8988T (cell line): ENCODE measurements at regions not wholly inside any gene's neighbourhood (a gene's known extent, or its start where the extent isn't known, plus 50 kb on each side); places are given as distances from the start of the nearest gene placed in this dataset.
"Not testable (repeated sequence)": the region's sequence is repeated elsewhere in the genome, so short reads cannot be mapped to it uniquely, and the experiment has no call there.

ENCODE experiments used
- DNase-seq: peaks from one replicate; pipeline ENCODE4 v3.0.0; 2011

GRCh38 chr9:75812141-75812540, 78.3 kb upstream of the PCSK5 start:
- DNase-seq, result no peak

GRCh38 chr9:75814667-75815066, 75.8 kb upstream of the PCSK5 start:
- no peak for DNase-seq

- DNase-seq, result not testable (repeated sequence)
Measured at GRCh38 chr9:75820471-75821115, 69.9 kb upstream of the PCSK5 start.

- DNase-seq, result no peak
Measured at GRCh38 chr9:75823151-75823550, 67.3 kb upstream of the PCSK5 start.

- DNase-seq, result no peak
Measured at GRCh38 chr9:75824816-75825568, 65.5 kb upstream of the PCSK5 start.

DNA sequence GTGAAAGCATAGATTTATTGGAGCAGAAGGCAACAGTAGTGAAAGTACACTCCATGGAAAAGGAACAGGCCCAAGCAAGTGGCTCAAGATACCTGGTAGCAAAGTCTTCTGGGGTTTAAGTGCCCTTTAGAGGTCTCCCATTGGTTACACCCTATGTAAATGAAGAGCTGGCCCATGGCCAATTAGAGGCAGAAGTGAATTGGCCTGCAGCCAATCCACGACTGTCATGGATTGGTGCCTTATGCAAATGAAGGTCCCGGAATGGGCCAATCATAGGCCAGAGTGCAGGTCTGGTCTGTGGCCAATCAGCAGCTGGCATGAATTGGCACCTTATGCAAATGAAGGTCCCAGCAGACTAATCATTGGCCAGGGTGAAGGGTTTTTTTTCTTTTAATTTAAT, 64.2 kb upstream of the PCSK5 start:
- DNase-seq, result no peak

DNA sequence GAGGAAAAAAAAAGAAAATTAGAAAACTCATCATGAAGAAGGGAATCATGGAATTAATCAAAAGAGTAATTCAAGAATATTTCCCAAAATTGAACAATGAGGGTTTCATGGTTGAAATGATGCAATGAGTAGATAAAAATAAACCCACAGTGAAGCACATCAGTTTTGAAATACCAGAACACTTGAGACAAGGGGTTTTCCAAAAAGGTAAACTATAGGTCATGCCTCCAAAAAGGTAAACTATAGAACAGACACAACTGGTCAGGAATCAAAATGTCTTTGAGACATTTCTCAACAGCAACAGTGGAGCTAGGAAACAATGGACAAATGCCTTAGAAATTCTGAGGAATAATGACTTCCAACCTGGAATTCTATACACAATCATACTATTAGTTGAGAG, 60.2 kb upstream of the PCSK5 start:
- no peak for DNase-seq

DNA sequence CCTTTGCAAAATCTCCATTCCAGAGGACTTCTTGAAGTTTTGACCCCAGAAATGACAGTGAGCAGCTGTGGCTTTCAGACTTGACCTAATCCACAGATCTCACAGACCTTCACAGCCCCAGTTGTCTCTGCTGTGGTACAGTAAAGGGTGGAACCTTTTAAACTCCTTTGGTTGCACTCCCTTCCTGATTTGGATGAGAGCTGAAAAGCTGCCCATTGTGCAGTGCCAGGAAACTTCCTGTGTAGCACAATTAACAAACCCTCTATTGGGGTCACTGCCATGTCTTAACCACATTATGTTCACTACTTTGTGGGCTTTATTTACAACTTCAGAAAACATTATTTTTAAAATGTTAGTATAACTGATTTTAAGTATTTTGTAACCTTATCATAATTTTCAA, 56.7 kb upstream of the PCSK5 start:
- no peak for DNase-seq

DNA sequence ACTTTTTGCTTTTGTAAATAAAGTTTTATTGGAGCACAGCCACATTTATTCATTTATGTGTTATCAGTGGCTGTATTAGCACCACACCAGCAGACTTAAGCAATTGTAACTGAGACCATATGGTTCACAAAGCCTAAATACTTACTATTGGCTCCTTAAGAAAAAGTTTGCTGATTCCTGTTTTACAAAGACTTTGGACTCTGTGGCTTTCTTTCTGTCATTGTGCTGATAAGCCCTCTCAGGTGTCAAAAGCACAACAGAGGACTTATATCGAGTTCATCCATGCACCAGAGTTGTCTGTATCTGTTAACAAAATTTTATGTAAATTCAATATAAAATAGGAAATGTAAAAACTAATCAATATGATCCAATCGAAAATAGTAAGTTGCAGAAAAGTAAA, 55.6 kb upstream of the PCSK5 start:
- DNase-seq, result no peak
